Mammary epithelial cell (primary cell): ENCODE measurements at regions not wholly inside any gene's neighbourhood (a gene's known extent, or its start where the extent isn't known, plus 50 kb on each side); places are given as distances from the start of the nearest gene placed in this dataset.

Experiments
- EZH2 ChIP-seq: IDR thresholded peaks from 2 replicates; pipeline ENCODE4 v1.6.1; 2012; ENCODE audit warnings: low read length, inconsistent platforms, borderline replicate concordance
- TF ChIP-seq, protein P1 (sequence below), 2 donors: IDR thresholded peaks in 1 of 2; conservative IDR thresholded peaks in 1 of 2; 2 replicates each; pipeline ENCODE4 v1.5.1; 2011 to 2012; ENCODE audit warnings: inconsistent platforms in 2 of 2, low read length in 2 of 2, mild to moderate bottlenecking in 2 of 2, control low read depth in 1 of 2, low read depth in 1 of 2; ENCODE audit not compliant: insufficient read depth in 1 of 2; ENCODE audit errors: extremely low read depth in 1 of 2

DNA sequence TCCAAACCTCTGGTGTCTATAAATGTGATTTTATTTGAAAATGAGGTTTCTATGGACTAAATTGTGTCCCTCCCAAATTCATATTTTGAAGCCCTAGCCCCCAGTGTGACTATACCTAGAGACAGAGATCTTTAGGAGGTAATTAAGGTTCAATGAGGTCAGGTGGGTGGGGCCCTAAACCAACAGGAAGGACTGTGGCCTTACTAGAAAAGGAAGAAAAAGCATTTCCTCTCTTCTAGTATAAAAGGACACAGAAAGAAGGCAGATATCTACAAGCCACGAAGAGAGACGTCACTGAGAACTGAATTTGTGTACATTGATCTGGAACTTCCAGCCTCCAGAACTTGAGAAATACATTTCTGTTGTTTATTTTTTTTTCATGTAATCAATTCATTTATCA lies 123.1 kb upstream of the RUNX1 start:
- no peak for TF ChIP-seq EZH2
- TF ChIP-seq, protein P1, sequence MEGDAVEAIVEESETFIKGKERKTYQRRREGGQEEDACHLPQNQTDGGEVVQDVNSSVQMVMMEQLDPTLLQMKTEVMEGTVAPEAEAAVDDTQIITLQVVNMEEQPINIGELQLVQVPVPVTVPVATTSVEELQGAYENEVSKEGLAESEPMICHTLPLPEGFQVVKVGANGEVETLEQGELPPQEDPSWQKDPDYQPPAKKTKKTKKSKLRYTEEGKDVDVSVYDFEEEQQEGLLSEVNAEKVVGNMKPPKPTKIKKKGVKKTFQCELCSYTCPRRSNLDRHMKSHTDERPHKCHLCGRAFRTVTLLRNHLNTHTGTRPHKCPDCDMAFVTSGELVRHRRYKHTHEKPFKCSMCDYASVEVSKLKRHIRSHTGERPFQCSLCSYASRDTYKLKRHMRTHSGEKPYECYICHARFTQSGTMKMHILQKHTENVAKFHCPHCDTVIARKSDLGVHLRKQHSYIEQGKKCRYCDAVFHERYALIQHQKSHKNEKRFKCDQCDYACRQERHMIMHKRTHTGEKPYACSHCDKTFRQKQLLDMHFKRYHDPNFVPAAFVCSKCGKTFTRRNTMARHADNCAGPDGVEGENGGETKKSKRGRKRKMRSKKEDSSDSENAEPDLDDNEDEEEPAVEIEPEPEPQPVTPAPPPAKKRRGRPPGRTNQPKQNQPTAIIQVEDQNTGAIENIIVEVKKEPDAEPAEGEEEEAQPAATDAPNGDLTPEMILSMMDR (conservative IDR thresholded peaks at IDR 0.05 in 1 of 2, IDR thresholded peaks at IDR 0.05 in 1 of 2; ENCODE audit: extremely low read depth in 1 of 2, insufficient read depth in 1 of 2, low read depth in 1 of 2, low read length in 2 of 2), result no peak
